WTC11 (cell line): ENCODE measurements at regions not wholly inside any gene's neighbourhood (a gene's known extent, or its start where the extent isn't known, plus 50 kb on each side); places are given as distances from the start of the nearest gene placed in this dataset.
A peak's percentile ranks its signal among the peaks of the same experiment; 100 is the strongest.

ENCODE experiments used
- ATAC-seq: fragments of 200-7000 bp; cut with Tn5 transposase; 2 replicates; pipeline ENCODE4 v1.10.0; 2021; ENCODE audit warnings: mild to moderate bottlenecking, moderate library complexity
- CTCF ChIA-PET: fragments of 300-600 bp; sonication (Branson Sonifier 250); formaldehyde crosslinking; loops from one replicate; lab custom pipeline; 2021; ENCODE audit warnings: antibody characterized with exemption; lab: Charles Lee
- POLR2A ChIA-PET: fragments of 350-600 bp; sonication (Branson Sonifier 250); formaldehyde crosslinking; loops from one replicate; lab custom pipeline; 2021; ENCODE audit warnings: antibody characterized with exemption; lab: Charles Lee
- DNase-seq: peaks from one replicate; pipeline ENCODE4 v3.0.0; 2021; ENCODE audit warnings: low spot score
- H3K27ac Mint-ChIP-seq: 2 replicates; pipeline ENCODE4 v1.8.0; 2021; ENCODE audit warnings: mixed read lengths
- H3K27me3 Mint-ChIP-seq: 2 replicates; pipeline ENCODE4 v1.8.0; 2021; ENCODE audit warnings: low read depth, mild to moderate bottlenecking, moderate library complexity, mixed read lengths
- H3K36me3 Mint-ChIP-seq: 2 replicates; pipeline ENCODE4 v1.8.0; 2021; ENCODE audit warnings: mixed read lengths
- H3K4me1 Mint-ChIP-seq: 2 replicates; pipeline ENCODE4 v1.8.0; 2022; ENCODE audit warnings: mixed read lengths
- H3K4me3 Mint-ChIP-seq: 2 replicates; pipeline ENCODE4 v1.8.0; 2021; ENCODE audit warnings: mild to moderate bottlenecking, moderate library complexity, mixed read lengths
- H3K9me3 Mint-ChIP-seq: 2 replicates; pipeline ENCODE4 v1.8.0; 2021; ENCODE audit warnings: mixed read lengths
- AFF4 ChIP-seq: sonication (generic); formaldehyde crosslinking; IDR thresholded peaks from 2 replicates; pipeline ENCODE4 v1.8.1; 2023; ENCODE audit warnings: mild to moderate bottlenecking, missing genetic modification reagents, borderline replicate concordance
- ATF6 ChIP-seq: sonication (generic); formaldehyde crosslinking; IDR thresholded peaks from 2 replicates; pipeline ENCODE4 v1.8.1; 2023; ENCODE audit warnings: mild to moderate bottlenecking, missing genetic modification reagents
- E2F5 ChIP-seq: sonication (generic); formaldehyde crosslinking; IDR thresholded peaks from 2 replicates; pipeline ENCODE4 v1.8.1; 2022; ENCODE audit warnings: mild to moderate bottlenecking, moderate library complexity, missing genetic modification reagents
- ELF4 ChIP-seq: sonication (generic); formaldehyde crosslinking; IDR thresholded peaks from 2 replicates; pipeline ENCODE4 v1.8.1; 2022; ENCODE audit warnings: low read depth, mild to moderate bottlenecking, moderate library complexity, missing genetic modification reagents
- HMGXB4 ChIP-seq: sonication (generic); formaldehyde crosslinking; IDR thresholded peaks from 2 replicates; pipeline ENCODE4 v1.8.1; 2023; ENCODE audit warnings: mild to moderate bottlenecking, moderate library complexity, missing genetic modification reagents
- IRF2 ChIP-seq: sonication (generic); formaldehyde crosslinking; IDR thresholded peaks from 2 replicates; pipeline ENCODE4 v1.8.0; 2022; ENCODE audit warnings: low read depth, missing genetic modification reagents, borderline replicate concordance
- JAZF1 ChIP-seq: fragments of 250-450 bp; sonication (Bioruptor Pico); IDR thresholded peaks from 2 replicates; pipeline ENCODE4 v1.9.0; 2021; ENCODE audit warnings: moderate library complexity, mild to moderate bottlenecking, inconsistent platforms
- MYBL2 ChIP-seq: sonication (generic); formaldehyde crosslinking; IDR thresholded peaks from 2 replicates; pipeline ENCODE4 v1.8.1; 2023; ENCODE audit warnings: mild to moderate bottlenecking, moderate library complexity, missing genetic modification reagents
- NFE2L1 ChIP-seq: sonication (generic); formaldehyde crosslinking; IDR thresholded peaks from 2 replicates; pipeline ENCODE4 v1.8.1; 2023; ENCODE audit warnings: missing genetic modification reagents
- NR3C1 ChIP-seq: sonication (generic); formaldehyde crosslinking; conservative IDR thresholded peaks from 2 replicates; pipeline ENCODE4 v1.8.1; 2023; ENCODE audit warnings: low read depth, mild to moderate bottlenecking, missing genetic modification reagents
- PRDM15 ChIP-seq: sonication (generic); formaldehyde crosslinking; IDR thresholded peaks from 2 replicates; pipeline ENCODE4 v1.8.0; 2022; ENCODE audit warnings: missing genetic modification reagents
- PRRX2 ChIP-seq: fragments of 250-450 bp; sonication (Bioruptor Pico); IDR thresholded peaks from 2 replicates; pipeline ENCODE4 v1.8.0; 2021; ENCODE audit warnings: mild to moderate bottlenecking
- RELA ChIP-seq: sonication (generic); formaldehyde crosslinking; IDR thresholded peaks from 2 replicates; pipeline ENCODE4 v1.8.1; 2022; ENCODE audit warnings: missing genetic modification reagents, mild to moderate bottlenecking, borderline replicate concordance
- TCF7 ChIP-seq: sonication (generic); formaldehyde crosslinking; IDR thresholded peaks from 2 replicates; pipeline ENCODE4 v1.8.0; 2022; ENCODE audit warnings: mild to moderate bottlenecking, low read depth, missing genetic modification reagents, moderate library complexity
- TP53 ChIP-seq: sonication (generic); formaldehyde crosslinking; IDR thresholded peaks from 2 replicates; pipeline ENCODE4 v1.8.1; 2023; ENCODE audit warnings: mild to moderate bottlenecking, missing genetic modification reagents
- ZNF317 ChIP-seq: sonication (generic); formaldehyde crosslinking; IDR thresholded peaks from 2 replicates; pipeline ENCODE4 v1.8.1; 2023; ENCODE audit warnings: low read depth, mild to moderate bottlenecking, moderate library complexity, missing genetic modification reagents, borderline replicate concordance

GRCh38 chr3:106881186-106881585, 496.1 kb upstream of the CCDC54 start:
- Mint-ChIP-seq H3K4me1 (peaks cover 57% of the 10 kb centered on the region), H3K27me3 (no peaks in the 10 kb centered on the region), H3K27ac (peak overlapping the region; percentile 89), H3K36me3 (peaks cover 31% of the 10 kb centered on the region), H3K9me3 (peaks cover 35% of the 10 kb centered on the region)
- DNase-seq (no peak), ATAC-seq (no peak)
- CTCF ChIA-PET: no interaction called here
- POLR2A ChIA-PET: no interaction called here
- TF ChIP-seq PRRX2 (CRISPR knock-in tag): no peak
- no peak for TF ChIP-seq RELA (CRISPR knock-in tag)
- no peak for TF ChIP-seq NFE2L1 (CRISPR knock-in tag)
- TF ChIP-seq ATF6 (CRISPR knock-in tag): no peak
- no peak for TF ChIP-seq TCF7 (CRISPR knock-in tag)
- TF ChIP-seq HMGXB4 (CRISPR knock-in tag): no peak
- TF ChIP-seq, all 79 proteins: peak for 0
- 0 out of 2 replicates have a peak overlapping the region, but pooled peaks have one; percentile 3 for H3K4me3 Mint-ChIP-seq

- Mint-ChIP-seq H3K36me3 (peaks cover 39% of the 10 kb centered on the region), H3K4me1 (peaks cover 51% of the 10 kb centered on the region), H3K27ac (peak overlapping the region; percentile 89), H3K9me3 (peaks cover 35% of the 10 kb centered on the region), H3K27me3 (no peaks in the 10 kb centered on the region), H3K4me3 (no peak overlapping the region; the same call in 1 of the 2 replicates)
- CTCF ChIA-PET: no interaction called here
- DNase-seq (no peak), ATAC-seq (no peak)
- no peak for TF ChIP-seq JAZF1 (CRISPR knock-in tag)
- TF ChIP-seq AFF4: no peak
- no peak for TF ChIP-seq ELF4 (CRISPR knock-in tag)
- TF ChIP-seq NR3C1: no peak
- no peak for TF ChIP-seq ZNF317 (CRISPR knock-in tag)
- no peak for TF ChIP-seq ATF6 (CRISPR knock-in tag)
- TF ChIP-seq MYBL2: no peak
- no peak for TF ChIP-seq TP53
- TF ChIP-seq E2F5: no peak
- TF ChIP-seq PRDM15 (CRISPR knock-in tag): no peak
- no peak for TF ChIP-seq IRF2
- POLR2A ChIA-PET: no interaction called here
These were observed 494.9 kb upstream of the CCDC54 start for GRCh38 chr3:106882297-106882696.
